ENCODE measurements at regions not wholly inside any gene's neighbourhood (a gene's known extent, or its start where the extent isn't known, plus 50 kb on each side); places are given as distances from the start of the nearest gene placed in this dataset.

DNA sequence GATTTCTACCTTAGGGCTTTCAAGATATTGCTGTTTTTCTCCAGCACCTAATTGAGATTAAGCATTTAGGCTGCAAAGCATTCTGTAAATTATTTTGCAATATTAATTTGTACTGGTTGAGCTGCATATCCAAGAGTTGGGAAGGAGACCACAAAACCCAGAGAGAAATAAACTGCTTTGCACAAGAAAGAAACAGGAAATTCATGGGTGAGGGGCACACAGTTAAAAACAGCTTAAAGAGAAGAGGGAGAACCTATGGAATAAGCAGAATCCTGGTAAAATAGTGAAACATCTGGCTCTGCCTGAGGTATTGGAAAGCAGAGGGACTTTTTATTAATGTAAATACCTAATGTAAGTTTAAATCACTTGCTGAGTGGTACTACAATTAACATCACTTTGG, 243.0 kb downstream of the TMEM167A start:
- no peaks in the 10 kb centered on the region for H3K36me3 Mint-ChIP-seq (ENCODE audit: low read depth)
- H3K27me3 Mint-ChIP-seq, result no peaks in the 10 kb centered on the region
- H3K9me3 Mint-ChIP-seq, result no peaks in the 10 kb centered on the region
- H3K27ac Mint-ChIP-seq, result no peak overlapping the region
- ChIA-PET CTCF (no interaction called here), POLR2A (no interaction called here)
- DNase-seq, result no peak
- no peaks in the 10 kb centered on the region for H3K4me1 Mint-ChIP-seq
- no peak overlapping the region for H3K4me3 Mint-ChIP-seq

DNA sequence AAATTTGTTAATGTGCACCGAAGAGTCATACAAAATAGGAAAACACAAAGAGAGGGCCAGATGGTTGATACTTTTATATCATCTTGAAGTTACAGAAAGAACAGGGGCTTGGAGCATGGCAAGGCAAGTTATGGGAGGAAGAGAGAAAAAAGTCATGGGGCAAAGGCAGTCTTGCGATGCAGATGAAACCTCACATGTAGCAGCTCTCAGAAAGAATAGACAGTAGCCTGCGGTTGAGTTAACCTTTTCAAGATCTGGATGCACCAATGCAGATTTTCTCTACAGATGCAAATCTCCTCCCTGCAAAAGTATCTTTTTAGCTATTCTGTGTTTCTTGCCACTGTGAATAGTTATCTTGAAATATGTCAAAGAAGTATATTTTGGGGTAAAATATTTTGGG, 243.9 kb downstream of the TMEM167A start:
- Mint-ChIP-seq H3K4me3 (no peak overlapping the region), H3K27me3 (no peaks in the 10 kb centered on the region), H3K4me1 (no peaks in the 10 kb centered on the region), H3K36me3 (ENCODE audit: low read depth) (no peaks in the 10 kb centered on the region), H3K9me3 (no peaks in the 10 kb centered on the region), H3K27ac (no peak overlapping the region)
- no peak for DNase-seq
- CTCF ChIA-PET, result no interaction called here
- POLR2A ChIA-PET, result no interaction called here

- Mint-ChIP-seq H3K4me3 (no peak overlapping the region), H3K36me3 (ENCODE audit: low read depth) (no peaks in the 10 kb centered on the region), H3K4me1 (no peaks in the 10 kb centered on the region), H3K27me3 (no peaks in the 10 kb centered on the region), H3K27ac (no peak overlapping the region), H3K9me3 (no peaks in the 10 kb centered on the region)
- no peak for DNase-seq
- ChIA-PET CTCF (no interaction called here), POLR2A (no interaction called here)
These were observed 244.7 kb downstream of the TMEM167A start for GRCh38 chr5:82832445-82832844.

GRCh38 chr5:82828211-82828610, 249.0 kb downstream of the TMEM167A start:
- ChIA-PET CTCF (interaction anchor here (0.7 kb wide), 1 partner anchor 1023 kb away, joined by 3 read pairs; no protein-coding TSS in a partner anchor), POLR2A (no interaction called here)
- H3K27ac Mint-ChIP-seq, result no peak overlapping the region
- H3K36me3 Mint-ChIP-seq (ENCODE audit: low read depth), result no peaks in the 10 kb centered on the region
- H3K4me3 Mint-ChIP-seq, result no peak overlapping the region
- DNase-seq, result no peak
- no peaks in the 10 kb centered on the region for H3K9me3 Mint-ChIP-seq
- no peaks in the 10 kb centered on the region for H3K4me1 Mint-ChIP-seq
- no peaks in the 10 kb centered on the region for H3K27me3 Mint-ChIP-seq

- CTCF ChIA-PET, result no interaction called here
- POLR2A ChIA-PET, result no interaction called here
- no peaks in the 10 kb centered on the region for H3K9me3 Mint-ChIP-seq
- no peak overlapping the region for H3K4me3 Mint-ChIP-seq
- H3K27me3 Mint-ChIP-seq, result no peaks in the 10 kb centered on the region
- no peaks in the 10 kb centered on the region for H3K36me3 Mint-ChIP-seq (ENCODE audit: low read depth)
- DNase-seq, result no peak
- no peak overlapping the region for H3K27ac Mint-ChIP-seq
- H3K4me1 Mint-ChIP-seq, result no peaks in the 10 kb centered on the region
These were observed 249.5 kb downstream of the TMEM167A start for GRCh38 chr5:82827651-82828050.

- Mint-ChIP-seq H3K36me3 (ENCODE audit: low read depth) (no peaks in the 10 kb centered on the region), H3K9me3 (peaks cover 2% of the 10 kb centered on the region), H3K27me3 (peaks cover 1% of the 10 kb centered on the region), H3K27ac (no peak overlapping the region), H3K4me3 (no peak overlapping the region), H3K4me1 (peaks cover 13% of the 10 kb centered on the region)
- CTCF ChIA-PET, result no interaction called here
- DNase-seq, result no peak
- POLR2A ChIA-PET, result no interaction called here
These were observed 254.6 kb downstream of the TMEM167A start for GRCh38 chr5:82822634-82822927.

DNA sequence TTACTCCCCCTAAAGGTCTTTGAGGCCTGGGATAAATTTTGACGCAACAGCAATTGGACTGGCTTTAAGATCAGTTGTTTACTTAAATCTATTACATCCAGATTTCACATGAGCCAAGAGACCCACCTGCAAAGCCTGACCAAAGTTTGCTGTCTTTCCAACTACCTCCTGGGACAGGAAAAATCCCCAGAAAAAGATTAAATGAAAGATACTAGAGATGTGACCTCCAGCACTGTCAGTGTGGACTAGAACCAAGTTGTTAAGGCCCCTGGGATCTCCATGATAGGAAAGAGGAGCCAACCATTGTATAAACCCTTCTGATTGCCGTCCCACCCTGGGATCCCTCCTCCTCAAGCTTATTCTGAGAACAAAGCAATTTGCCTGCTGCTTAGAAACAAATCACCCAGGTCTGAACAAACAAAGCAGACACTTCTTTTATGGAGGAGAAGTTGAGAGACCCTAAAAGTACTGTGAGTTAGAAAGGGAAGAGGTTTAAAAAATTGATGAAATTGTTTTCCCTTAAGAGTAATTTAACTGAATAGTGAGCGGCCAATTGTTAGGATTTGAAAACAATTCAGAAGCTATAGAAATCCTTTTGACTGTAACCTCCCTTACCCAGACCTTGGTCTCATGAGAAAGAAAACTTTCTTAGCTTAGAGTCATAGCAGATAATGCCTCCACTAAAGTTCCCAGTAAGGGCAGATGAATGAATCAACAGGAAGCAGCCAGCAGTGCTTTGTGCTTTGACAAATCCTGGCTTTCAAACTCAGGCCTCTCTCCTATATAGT, 255.2 kb downstream of the TMEM167A start:
- Mint-ChIP-seq H3K27me3 (peaks cover 1% of the 10 kb centered on the region), H3K27ac (no peak overlapping the region), H3K9me3 (peaks cover 2% of the 10 kb centered on the region), H3K36me3 (ENCODE audit: low read depth) (no peaks in the 10 kb centered on the region), H3K4me3 (no peak overlapping the region), H3K4me1 (peaks cover 13% of the 10 kb centered on the region)
- ChIA-PET POLR2A (no interaction called here), CTCF (no interaction called here)
- DNase-seq, result no peak

GRCh38 chr5:82820961-82821845, 256.0 kb downstream of the TMEM167A start:
- peaks cover 2% of the 10 kb centered on the region for H3K9me3 Mint-ChIP-seq
- CTCF ChIA-PET, result no interaction called here

GRCh38 chr5:82820188-82820587, 257.0 kb downstream of the TMEM167A start:
- ChIA-PET POLR2A (no interaction called here), CTCF (no interaction called here)
- Mint-ChIP-seq H3K9me3 (peaks cover 2% of the 10 kb centered on the region), H3K27ac (no peak overlapping the region), H3K27me3 (peaks cover 1% of the 10 kb centered on the region), H3K4me3 (no peak overlapping the region), H3K36me3 (ENCODE audit: low read depth) (no peaks in the 10 kb centered on the region), H3K4me1 (peaks cover 13% of the 10 kb centered on the region)
- no peak for DNase-seq

More at GRCh38 chr5:82820961-82821845, 256.0 kb downstream of the TMEM167A start:
- DNase-seq, result no peak
- POLR2A ChIA-PET, result no interaction called here
- peaks cover 1% of the 10 kb centered on the region for H3K27me3 Mint-ChIP-seq
- H3K4me3 Mint-ChIP-seq, result no peak overlapping the region
- no peak overlapping the region for H3K27ac Mint-ChIP-seq
- H3K4me1 Mint-ChIP-seq, result peaks cover 13% of the 10 kb centered on the region
- no peaks in the 10 kb centered on the region for H3K36me3 Mint-ChIP-seq (ENCODE audit: low read depth)

DNA sequence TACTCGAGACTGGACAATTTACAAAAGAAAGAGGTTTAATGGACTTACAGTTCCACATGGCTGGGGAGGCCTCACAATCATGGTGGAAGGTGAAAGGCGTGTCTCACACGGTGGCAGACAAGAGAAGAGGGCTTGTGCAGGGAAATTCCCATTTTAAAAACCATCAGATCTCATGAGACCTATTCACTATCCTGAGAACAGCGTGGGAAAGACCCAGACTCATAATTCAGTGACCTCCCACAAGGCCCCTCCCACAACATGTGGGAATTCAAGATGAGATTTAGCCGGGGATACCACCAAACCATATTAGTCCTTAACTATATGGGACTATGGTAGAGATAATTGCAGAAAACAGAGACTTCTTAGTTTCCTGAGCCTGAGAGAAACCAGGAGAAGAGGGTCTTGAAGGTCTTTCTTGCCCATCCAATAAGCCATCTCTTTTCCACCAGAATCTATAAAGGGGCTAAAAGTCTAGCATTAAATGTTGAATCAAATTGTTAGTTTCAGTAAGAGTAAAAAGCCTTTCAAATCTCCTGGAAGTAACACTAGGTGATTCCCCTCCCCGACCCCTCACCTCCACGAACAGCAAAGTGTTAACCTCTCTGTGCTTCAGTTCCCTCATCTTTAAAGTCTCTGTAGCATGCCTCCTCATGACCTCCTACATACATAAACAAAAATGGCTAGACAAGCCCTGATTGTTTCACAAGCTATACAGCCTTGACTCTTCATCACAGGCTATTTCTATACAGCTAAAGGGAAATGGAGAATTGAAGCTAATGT, 259.1 kb downstream of the TMEM167A start:
- Mint-ChIP-seq H3K36me3 (ENCODE audit: low read depth) (no peaks in the 10 kb centered on the region), H3K9me3 (peaks cover 2% of the 10 kb centered on the region), H3K4me3 (no peak overlapping the region), H3K27ac (no peak overlapping the region), H3K4me1 (peaks cover 13% of the 10 kb centered on the region), H3K27me3 (peaks cover 1% of the 10 kb centered on the region)
- ChIA-PET POLR2A (no interaction called here), CTCF (no interaction called here)
- no peak for DNase-seq

DNA sequence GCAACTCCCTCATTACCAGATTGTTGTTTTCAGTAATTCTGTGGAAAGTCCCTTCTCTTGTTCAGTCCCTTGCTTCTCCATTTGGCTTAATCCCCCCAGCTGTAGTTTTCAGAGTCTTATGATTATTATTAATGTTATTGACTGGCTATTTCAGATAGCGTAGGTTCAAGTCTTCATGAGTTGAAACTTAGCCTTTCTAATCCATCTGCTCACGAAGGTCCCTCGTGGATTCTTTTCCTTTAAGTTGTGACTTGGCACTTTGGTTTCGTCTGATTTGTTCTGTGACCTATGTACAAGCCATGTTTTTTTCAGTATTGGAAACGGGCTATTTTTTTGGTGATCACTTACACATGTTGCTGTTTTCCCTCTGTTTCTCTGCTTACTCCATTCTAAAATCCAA, 260.3 kb downstream of the TMEM167A start:
- CTCF ChIA-PET, result no interaction called here
- POLR2A ChIA-PET, result no interaction called here
- peaks cover 10% of the 10 kb centered on the region for H3K4me1 Mint-ChIP-seq
- peaks cover 2% of the 10 kb centered on the region for H3K9me3 Mint-ChIP-seq
- DNase-seq, result no peak
- H3K36me3 Mint-ChIP-seq (ENCODE audit: low read depth), result no peaks in the 10 kb centered on the region
- peaks cover 1% of the 10 kb centered on the region for H3K27me3 Mint-ChIP-seq
- H3K27ac Mint-ChIP-seq, result no peak overlapping the region
- H3K4me3 Mint-ChIP-seq, result no peak overlapping the region

- Mint-ChIP-seq H3K36me3 (ENCODE audit: low read depth) (no peaks in the 10 kb centered on the region), H3K4me1 (peaks cover 6% of the 10 kb centered on the region), H3K4me3 (no peak overlapping the region), H3K9me3 (peaks cover 2% of the 10 kb centered on the region), H3K27me3 (peaks cover 1% of the 10 kb centered on the region), H3K27ac (no peak overlapping the region)
- no peak for DNase-seq
- ChIA-PET CTCF (no interaction called here), POLR2A (no interaction called here)
These were observed 261.3 kb downstream of the TMEM167A start for GRCh38 chr5:82815871-82816270.

GRCh38 chr5:82813861-82814260, 263.3 kb downstream of the TMEM167A start:
- DNase-seq, result no peak
- Mint-ChIP-seq H3K27me3 (no peaks in the 10 kb centered on the region), H3K4me1 (no peaks in the 10 kb centered on the region), H3K27ac (no peak overlapping the region), H3K36me3 (ENCODE audit: low read depth) (no peaks in the 10 kb centered on the region), H3K4me3 (no peak overlapping the region), H3K9me3 (no peaks in the 10 kb centered on the region)
- ChIA-PET POLR2A (no interaction called here), CTCF (no interaction called here)
